ENCODE measurements at regions not wholly inside any gene's neighbourhood (a gene's known extent, or its start where the extent isn't known, plus 50 kb on each side); places are given as distances from the start of the nearest gene placed in this dataset.

- CTCF ChIA-PET, result no interaction called here
- TF ChIP-seq, protein P1, sequence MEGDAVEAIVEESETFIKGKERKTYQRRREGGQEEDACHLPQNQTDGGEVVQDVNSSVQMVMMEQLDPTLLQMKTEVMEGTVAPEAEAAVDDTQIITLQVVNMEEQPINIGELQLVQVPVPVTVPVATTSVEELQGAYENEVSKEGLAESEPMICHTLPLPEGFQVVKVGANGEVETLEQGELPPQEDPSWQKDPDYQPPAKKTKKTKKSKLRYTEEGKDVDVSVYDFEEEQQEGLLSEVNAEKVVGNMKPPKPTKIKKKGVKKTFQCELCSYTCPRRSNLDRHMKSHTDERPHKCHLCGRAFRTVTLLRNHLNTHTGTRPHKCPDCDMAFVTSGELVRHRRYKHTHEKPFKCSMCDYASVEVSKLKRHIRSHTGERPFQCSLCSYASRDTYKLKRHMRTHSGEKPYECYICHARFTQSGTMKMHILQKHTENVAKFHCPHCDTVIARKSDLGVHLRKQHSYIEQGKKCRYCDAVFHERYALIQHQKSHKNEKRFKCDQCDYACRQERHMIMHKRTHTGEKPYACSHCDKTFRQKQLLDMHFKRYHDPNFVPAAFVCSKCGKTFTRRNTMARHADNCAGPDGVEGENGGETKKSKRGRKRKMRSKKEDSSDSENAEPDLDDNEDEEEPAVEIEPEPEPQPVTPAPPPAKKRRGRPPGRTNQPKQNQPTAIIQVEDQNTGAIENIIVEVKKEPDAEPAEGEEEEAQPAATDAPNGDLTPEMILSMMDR (IDR thresholded peaks at IDR 0.05; ENCODE audit: control extremely low read depth, extremely low read depth, low read depth, missing control alignments), result no peak
- DNase-seq (ENCODE audit: extremely low spot score), result no peak
- POLR2A ChIA-PET, result no interaction called here
These were observed 165.7 kb upstream of the AFDN start for GRCh38 chr6:167660944-167661551.

DNA sequence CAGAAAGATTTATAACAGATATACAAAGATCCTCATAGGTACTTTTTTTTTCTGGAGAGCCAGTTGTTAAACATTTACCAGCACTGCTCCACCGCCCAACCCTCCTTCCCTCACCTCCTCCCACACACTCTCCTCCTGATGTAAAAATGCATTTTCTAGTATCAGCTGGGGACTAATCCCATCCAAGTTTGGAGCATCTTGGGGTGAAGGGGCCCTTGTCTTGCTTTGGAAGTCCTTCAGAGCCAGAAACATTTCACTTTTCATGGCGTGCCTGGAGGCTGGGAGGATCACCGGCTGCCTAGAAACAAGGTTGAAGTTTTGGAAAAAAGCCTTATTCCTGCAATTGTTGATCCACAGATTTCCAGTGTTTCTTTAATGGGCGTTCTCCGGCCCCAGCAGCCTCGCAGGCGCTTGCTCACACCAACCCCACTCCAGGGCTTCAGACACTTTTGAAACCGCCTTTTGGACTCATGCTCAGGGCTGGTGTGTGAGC, 165.1 kb upstream of the AFDN start:
- ChIA-PET CTCF (no interaction called here), POLR2A (no interaction called here)
- TF ChIP-seq, protein P1 (IDR thresholded peaks at IDR 0.05; ENCODE audit: control extremely low read depth, extremely low read depth, low read depth, missing control alignments), result no peak
- no peak for DNase-seq (ENCODE audit: extremely low spot score)

DNA sequence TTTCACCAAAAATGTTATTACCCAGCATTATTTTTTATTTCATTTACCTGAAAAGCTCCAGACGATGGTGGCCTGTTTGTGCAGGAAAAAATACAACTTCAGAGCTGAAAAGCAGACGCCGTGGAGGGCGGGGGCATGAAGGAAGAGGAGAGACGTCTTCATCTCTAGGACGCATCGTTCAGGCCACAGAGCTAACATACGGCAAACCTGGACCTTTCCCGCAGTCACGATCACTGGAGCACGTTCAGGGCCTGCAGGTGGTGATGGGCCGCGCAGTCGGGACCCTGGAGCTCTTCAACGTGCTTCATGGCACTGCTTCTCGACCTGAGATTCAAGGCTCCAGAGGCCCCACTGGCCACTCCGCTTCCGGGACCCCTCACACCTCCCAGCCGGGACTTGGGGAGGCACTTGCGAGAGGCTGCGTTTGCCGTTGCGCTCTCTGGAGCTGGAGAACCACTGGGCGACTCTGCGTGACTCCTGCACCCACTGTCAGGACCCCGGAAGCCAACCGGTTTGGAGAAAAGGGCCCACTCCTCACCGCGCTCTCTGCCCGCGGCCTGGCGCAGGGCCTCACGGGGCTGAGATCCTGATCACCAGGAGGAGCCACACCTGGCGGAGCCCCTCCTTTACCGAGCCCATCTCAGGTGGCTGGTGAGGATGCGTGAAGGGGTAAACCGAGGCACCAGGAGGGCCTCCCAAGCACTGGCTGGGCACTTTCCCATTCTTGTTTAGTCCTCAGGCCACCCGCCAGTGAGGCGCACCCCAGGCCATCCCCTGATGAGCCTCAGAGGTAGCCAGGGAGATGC, 164.4 kb upstream of the AFDN start:
- ChIA-PET CTCF (no interaction called here), POLR2A (no interaction called here)
- no peak for DNase-seq (ENCODE audit: extremely low spot score)
- TF ChIP-seq, protein P1 (IDR thresholded peaks at IDR 0.05; ENCODE audit: control extremely low read depth, extremely low read depth, low read depth, missing control alignments), result no peak

GRCh38 chr6:167662881-167663205, 163.9 kb upstream of the AFDN start:
- ChIA-PET CTCF (no interaction called here), POLR2A (no interaction called here)
- DNase-seq (ENCODE audit: extremely low spot score), result no peak
- TF ChIP-seq, protein P1 (IDR thresholded peaks at IDR 0.05; ENCODE audit: control extremely low read depth, extremely low read depth, low read depth, missing control alignments), result no peak

- TF ChIP-seq, protein P1 (IDR thresholded peaks at IDR 0.05; ENCODE audit: control extremely low read depth, extremely low read depth, low read depth, missing control alignments), result no peak
- no peak for DNase-seq (ENCODE audit: extremely low spot score)
- CTCF ChIA-PET, result no interaction called here
- POLR2A ChIA-PET, result no interaction called here
These were observed 163.4 kb upstream of the AFDN start for GRCh38 chr6:167663316-167663715.

DNA sequence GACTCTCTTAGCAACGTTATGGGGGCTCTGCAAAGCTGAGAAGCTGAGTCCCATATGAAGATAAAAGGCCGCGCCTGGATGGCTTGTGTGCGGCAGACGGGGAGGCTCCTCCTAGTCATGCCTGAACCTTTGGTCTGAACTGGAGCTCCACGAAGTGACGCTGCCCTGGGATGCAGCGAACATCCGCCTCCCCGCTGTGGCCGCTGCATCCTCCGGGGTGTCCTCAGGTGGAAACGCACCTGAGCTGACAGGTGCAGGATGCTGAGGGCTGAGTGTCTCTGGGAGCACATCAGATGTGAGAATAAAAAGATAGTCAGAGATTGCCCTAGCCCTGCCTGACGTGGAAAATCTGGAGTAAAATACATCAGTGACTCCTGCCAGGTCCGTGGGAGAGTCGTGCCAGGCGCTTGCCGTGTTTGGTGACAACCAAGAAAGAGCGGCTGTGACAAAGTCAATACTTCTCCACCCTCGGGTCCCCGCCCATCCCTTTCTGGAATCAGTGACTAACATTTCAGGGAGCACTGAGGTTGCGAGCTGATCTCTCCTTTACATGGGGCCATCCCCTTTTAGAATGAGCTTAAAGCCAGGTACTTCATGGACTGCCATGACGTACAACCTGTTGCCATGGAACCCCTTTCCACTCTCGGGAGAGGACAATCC, 162.8 kb upstream of the AFDN start:
- CTCF ChIA-PET, result no interaction called here
- no peak for DNase-seq (ENCODE audit: extremely low spot score)
- TF ChIP-seq, protein P1 (IDR thresholded peaks at IDR 0.05; ENCODE audit: control extremely low read depth, extremely low read depth, low read depth, missing control alignments), result no peak
- POLR2A ChIA-PET, result no interaction called here

All from GM10248 (cell line).